IMR-90 (cell line): ENCODE measurements at regions not wholly inside any gene's neighbourhood (a gene's known extent, or its start where the extent isn't known, plus 50 kb on each side); places are given as distances from the start of the nearest gene placed in this dataset.

Source experiments
- ATAC-seq: fragments of 200-7000 bp; cut with Tn5 transposase; 2 replicates; pipeline ENCODE4 v1.9.1; 2020; ENCODE audit warnings: low read depth, mild to moderate bottlenecking, moderate library complexity
- BruUV-seq: library from RNA; stranded (reverse); fragments of 400-500 nt; replicated peaks from 2 replicates; lab custom pipeline; 2021; lab: Mats Ljungman, UMichigan
- CTCF ChIA-PET: fragments of 300-600 bp; formaldehyde crosslinking; extraction: SDS; loops from one replicate; lab custom pipeline; 2021; ENCODE audit warnings: antibody characterized with exemption; lab: Yijun Ruan, JAX
- POLR2A ChIA-PET: fragments of 300-600 bp; sonication (Branson Sonifier 250); formaldehyde crosslinking; loops from one replicate; lab custom pipeline; 2022; ENCODE audit warnings: antibody characterized with exemption; ENCODE audit not compliant: unreplicated experiment; lab: Charles Lee
- DNase-seq: peaks from one replicate; pipeline ENCODE4 v3.0.0; 2013
- H2AFZ ChIP-seq: replicated peaks from 2 replicates; pipeline ENCODE3; 2013; ENCODE audit warnings: low read length, mild to moderate bottlenecking; ENCODE audit not compliant: poor library complexity
- H2AK5ac ChIP-seq: 2 replicates; pipeline ENCODE4 v1.6.1; 2013; ENCODE audit warnings: low read depth, low read length, inconsistent platforms
- H2AK9ac ChIP-seq: replicated peaks from 2 replicates; pipeline ENCODE3; 2013; ENCODE audit warnings: mild to moderate bottlenecking, low read depth, low read length, moderate library complexity; ENCODE audit not compliant: poor library complexity
- H2BK120ac ChIP-seq: 2 replicates; pipeline ENCODE4 v1.6.1; 2013; ENCODE audit warnings: low read depth, low read length, inconsistent platforms
- H2BK15ac ChIP-seq: 3 replicates; pipeline ENCODE4 v1.6.1; 2013; ENCODE audit warnings: low read depth, low read length, inconsistent platforms
- H2BK20ac ChIP-seq: 2 replicates; pipeline ENCODE4 v1.6.1; 2013; ENCODE audit warnings: low read depth, mild to moderate bottlenecking, inconsistent platforms, low read length, moderate library complexity
- H2BK5ac ChIP-seq: 2 replicates; pipeline ENCODE4 v1.6.1; 2013; ENCODE audit warnings: mild to moderate bottlenecking, low read depth, low read length, inconsistent platforms; ENCODE audit not compliant: poor library complexity, severe bottlenecking
- H3K14ac ChIP-seq: replicated peaks from 2 replicates; pipeline ENCODE4 v1.6.1; 2013; ENCODE audit warnings: low read depth, low read length, inconsistent platforms
- H3K18ac ChIP-seq: 2 replicates; pipeline ENCODE4 v1.6.1; 2013; ENCODE audit warnings: low read depth, low read length, control low read depth
- H3K23ac ChIP-seq: 2 replicates; pipeline ENCODE4 v1.6.1; 2013; ENCODE audit warnings: low read depth, low read length, inconsistent platforms
- H3K27ac ChIP-seq: 2 replicates; pipeline ENCODE4 v1.5.1; 2013; ENCODE audit warnings: mild to moderate bottlenecking, control low read depth, low read length; ENCODE audit not compliant: insufficient read depth
- H3K27me3 ChIP-seq: 2 replicates; pipeline ENCODE4 v1.6.1; 2013; ENCODE audit warnings: low read length; ENCODE audit not compliant: control insufficient read depth, insufficient read depth
- H3K36me3 ChIP-seq: 2 replicates; pipeline ENCODE4 v1.6.1; 2013; ENCODE audit warnings: low read length, mixed read lengths; ENCODE audit not compliant: control insufficient read depth, insufficient read depth
- H3K4ac ChIP-seq: 2 replicates; pipeline ENCODE4 v1.6.1; 2013; ENCODE audit warnings: low read depth, low read length, inconsistent platforms
- H3K4me1 ChIP-seq: 2 replicates; pipeline ENCODE4 v1.6.1; 2013; ENCODE audit warnings: low read length, mixed read lengths; ENCODE audit not compliant: control insufficient read depth, insufficient read depth
- H3K4me2 ChIP-seq: 2 replicates; pipeline ENCODE4 v1.6.1; 2013; ENCODE audit warnings: low read depth, mild to moderate bottlenecking, control low read depth, low read length, moderate library complexity
- H3K4me3 ChIP-seq: 2 replicates; pipeline ENCODE4 v1.5.1; 2013; ENCODE audit warnings: low read depth, mild to moderate bottlenecking, control low read depth, low read length, moderate library complexity; ENCODE audit not compliant: insufficient read depth
- H3K56ac ChIP-seq: 2 replicates; pipeline ENCODE4 v1.6.1; 2013; ENCODE audit warnings: low read length, inconsistent platforms; ENCODE audit not compliant: insufficient read depth; ENCODE audit errors: extremely low read depth
- H3K79me1 ChIP-seq, 2 experiments: 2 replicates each; pipeline ENCODE4 v1.6.1; 2013; ENCODE audit warnings: low read length in 2 of 2, inconsistent platforms in 1 of 2, low read depth in 1 of 2
- H3K9ac ChIP-seq: 2 replicates; pipeline ENCODE4 v1.6.1; 2013; ENCODE audit warnings: low read depth, low read length, control low read depth
- H3K9me1 ChIP-seq: 2 replicates; pipeline ENCODE4 v1.6.1; 2013; ENCODE audit warnings: low read length, inconsistent platforms; ENCODE audit not compliant: insufficient read depth
- H3K9me3 ChIP-seq: 2 replicates; pipeline ENCODE4 v1.6.1; 2013; ENCODE audit warnings: low read length; ENCODE audit not compliant: control insufficient read depth, insufficient read depth
- H4K20me1 ChIP-seq: 2 replicates; pipeline ENCODE4 v1.6.1; 2013; ENCODE audit warnings: low read length, inconsistent platforms; ENCODE audit not compliant: insufficient read depth
- H4K5ac ChIP-seq: 2 replicates; pipeline ENCODE4 v1.6.1; 2013; ENCODE audit warnings: mild to moderate bottlenecking, low read depth, low read length, control low read depth
- H4K8ac ChIP-seq, 2 experiments: 2 replicates each; pipeline ENCODE4 v1.6.1; 2013; ENCODE audit warnings: low read depth in 2 of 2, low read length in 2 of 2, control low read depth in 1 of 2, inconsistent platforms in 1 of 2
- H4K91ac ChIP-seq: 2 replicates; pipeline ENCODE4 v1.6.1; 2013; ENCODE audit warnings: low read depth, low read length, inconsistent platforms; ENCODE audit not compliant: insufficient read depth
- BHLHE40 ChIP-seq: fragments of 150-350 bp; IDR thresholded peaks from 2 replicates; pipeline ENCODE4 v1.6.1; 2016; ENCODE audit warnings: mild to moderate bottlenecking, low read depth, low read length
- CEBPB ChIP-seq: IDR thresholded peaks from 2 replicates; pipeline ENCODE4 v1.6.1; 2012; ENCODE audit warnings: low read depth, low read length, improper control_type of control experiment
- CHD1 ChIP-seq: IDR thresholded peaks from 2 replicates; pipeline ENCODE4 v1.6.1; 2012; ENCODE audit warnings: low read depth, low read length, improper control_type of control experiment
- FOS ChIP-seq: fragments of 150-350 bp; IDR thresholded peaks from 2 replicates; pipeline ENCODE4 v1.6.1; 2016; ENCODE audit warnings: low read depth, low read length
- NFE2L2 ChIP-seq: fragments of 150-350 bp; IDR thresholded peaks from 2 replicates; pipeline ENCODE4 v1.6.1; 2016; ENCODE audit warnings: low read depth, mild to moderate bottlenecking, low read length
- POLR2A ChIP-seq: IDR thresholded peaks from 2 replicates; pipeline ENCODE4 v1.6.1; 2012; ENCODE audit warnings: mild to moderate bottlenecking, low read depth, low read length
- RCOR1 ChIP-seq: IDR thresholded peaks from 2 replicates; pipeline ENCODE4 v1.6.1; 2012; ENCODE audit warnings: mild to moderate bottlenecking, low read length, improper control_type of control experiment; ENCODE audit not compliant: insufficient replicate concordance
- WGBS, 2 experiments: methylation state at CpG; one replicate each; pipeline versions ENCODE4 v1.1.5 to v1.1.7; 2013; ENCODE audit warnings: missing lambda C conversion rate in 2 of 2; ENCODE audit not compliant: insufficient read length in 1 of 2; ENCODE audit errors: extremely low coverage in 2 of 2; 5-methylcytosine and 5-hydroxymethylcytosine counted together
- dilution Hi-C: fragments of 300-500 bp; cut with HindIII; formaldehyde crosslinking; loops from one replicate; pipeline ENCODE4 v1.14.3; 2018; ENCODE audit warnings: low sequenced_read_pairs; ENCODE audit not compliant: unreplicated experiment
- in situ Hi-C: fragments of 300-500 bp; cut with MboI; formaldehyde crosslinking; loops from 3 replicates; pipeline ENCODE4 v1.14.3; 2019; ENCODE audit warnings: low sequenced_read_pairs, inconsistent platforms, mixed read lengths
- intact Hi-C: fragments of 100-400 bp; cut with micrococcal nuclease; formaldehyde crosslinking; loops from 2 replicates; pipeline ENCODE4 v1.10.0; 2022

GRCh38 chr3:26084629-26085028 lies 294.7 kb downstream of the OXSM start:
- no peaks in the 10 kb centered on the region for H3K27me3 ChIP-seq
- H3K27ac ChIP-seq, result no peak overlapping the region
- no peaks in the 10 kb centered on the region for H3K9me1 ChIP-seq
- no peak overlapping the region for H3K9ac ChIP-seq
- H3K9me3 ChIP-seq, result peaks cover 8% of the 10 kb centered on the region
- H3K4me3 ChIP-seq, result no peak overlapping the region
- no peaks in the 10 kb centered on the region for H4K20me1 ChIP-seq
- H2AFZ ChIP-seq, result no peak overlapping the region
- BruUV-seq, result no TSS peak
- TF ChIP-seq NFE2L2 (no peak), POLR2A (no peak), CHD1 (no peak), RCOR1 (no peak), CEBPB (no peak), BHLHE40 (no peak), FOS (no peak)
- in situ Hi-C loops, result no loop called here
- intact Hi-C loops, result no loop called here
- no peak overlapping the region for H4K91ac ChIP-seq
- H3K4me2 ChIP-seq, result no peak overlapping the region
- dilution Hi-C loops, result no loop called here
- H2BK15ac ChIP-seq, result no peak overlapping the region
- H3K4ac ChIP-seq, result no peak overlapping the region
- no CpG with 5 or more reads among the region's 2 CpGs for WGBS, 2 experiments
- DNase-seq, result no peak
- POLR2A ChIA-PET, result no interaction called here
- no peak overlapping the region for H2BK5ac ChIP-seq
- H2BK20ac ChIP-seq, result no peak overlapping the region
- H3K23ac ChIP-seq, result no peak overlapping the region
- H3K18ac ChIP-seq, result no peak overlapping the region
- no peaks in the 10 kb centered on the region for H3K79me1 ChIP-seq
- CTCF ChIA-PET, result no interaction called here
- H4K5ac ChIP-seq, result no peak overlapping the region
- H3K4me1 ChIP-seq, result no peaks in the 10 kb centered on the region
- H2AK9ac ChIP-seq, result no peak overlapping the region
- H2BK120ac ChIP-seq, result no peak overlapping the region
- ATAC-seq, result no peak
- H4K8ac ChIP-seq, result no peak overlapping the region
- H3K36me3 ChIP-seq, result no peaks in the 10 kb centered on the region
- H2AK5ac ChIP-seq, result no peak overlapping the region
- H3K14ac ChIP-seq, result no peak overlapping the region
- no peak overlapping the region for H3K56ac ChIP-seq
